CD14-positive monocyte (primary cell): ENCODE measurements at regions not wholly inside any gene's neighbourhood (a gene's known extent, or its start where the extent isn't known, plus 50 kb on each side); places are given as distances from the start of the nearest gene placed in this dataset.

Experiments used
- DNase-seq, 3 donors: peaks; one replicate each; pipeline ENCODE4 v3.0.0-alpha.2; 2011 to 2022
- H2AFZ ChIP-seq: 2 replicates; pipeline ENCODE4 v1.6.0; 2012; ENCODE audit warnings: mild to moderate bottlenecking, low read depth, low read length, inconsistent platforms; ENCODE audit not compliant: insufficient read depth, poor library complexity, severe bottlenecking
- H3K27ac ChIP-seq, 2 donors: 1 replicate in 1 of 2; 2 replicates in 1 of 2; pipeline ENCODE4 v1.5.1; 2012 to 2013; ENCODE audit warnings: low read length in 2 of 2, control low read depth in 1 of 2, inconsistent platforms in 1 of 2, low read depth in 1 of 2, mild to moderate bottlenecking in 1 of 2
- H3K27me3 ChIP-seq, 2 donors: one replicate each; pipeline versions ENCODE4 v1.6.0 to v1.6.1; 2011 to 2013; ENCODE audit warnings: low read length in 2 of 2; ENCODE audit not compliant: control insufficient read depth in 2 of 2, insufficient read depth in 2 of 2
- H3K36me3 ChIP-seq, 2 donors: replicated peaks in 1 of 2; 1 replicate in 1 of 2; 2 replicates in 1 of 2; pipeline versions ENCODE4 v1.5.1 to v1.6.1; 2012 to 2013; ENCODE audit warnings: low read length in 2 of 2, control low read depth in 1 of 2, inconsistent platforms in 1 of 2, mild to moderate bottlenecking in 1 of 2; ENCODE audit not compliant: insufficient read depth in 2 of 2, control insufficient read depth in 1 of 2
- H3K4me1 ChIP-seq, 2 donors: 1 replicate in 1 of 2; 2 replicates in 1 of 2; pipeline versions ENCODE4 v1.5.1 to v1.6.1; 2012 to 2013; ENCODE audit warnings: low read length in 2 of 2, control low read depth in 1 of 2, inconsistent platforms in 1 of 2, mild to moderate bottlenecking in 1 of 2, moderate library complexity in 1 of 2; ENCODE audit not compliant: insufficient read depth in 2 of 2, control insufficient read depth in 1 of 2
- H3K4me2 ChIP-seq: replicated peaks from 2 replicates; pipeline ENCODE3; 2012; ENCODE audit warnings: low read length, moderate library complexity, mild to moderate bottlenecking; ENCODE audit not compliant: poor library complexity, severe bottlenecking; ENCODE audit errors: extremely low read depth
- H3K4me3 ChIP-seq, 3 experiments: fragments of 200-600 bp in 1 of 3; sonication (generic) in 1 of 3; replicated peaks in 1 of 3; 1 replicate in 2 of 3; 2 replicates in 1 of 3; pipeline ENCODE4 v1.5.1; 2011 to 2013; ENCODE audit warnings: low read length in 3 of 3, mild to moderate bottlenecking in 3 of 3, control low read depth in 2 of 3, low read depth in 2 of 3, inconsistent platforms in 1 of 3, moderate library complexity in 1 of 3
- H3K79me2 ChIP-seq: 2 replicates; pipeline ENCODE4 v1.6.0; 2012; ENCODE audit warnings: mild to moderate bottlenecking, control low read depth, inconsistent platforms, low read length, moderate library complexity; ENCODE audit not compliant: insufficient read depth
- H3K9ac ChIP-seq: 2 replicates; pipeline ENCODE4 v1.6.0; 2017; ENCODE audit warnings: low read length, mild to moderate bottlenecking; ENCODE audit not compliant: insufficient read depth, poor library complexity, severe bottlenecking
- H3K9me3 ChIP-seq, 2 donors: replicated peaks in 1 of 2; 1 replicate in 1 of 2; 2 replicates in 1 of 2; pipeline versions ENCODE4 v1.5.1 to v1.6.1; 2012 to 2013; ENCODE audit warnings: low read length in 2 of 2, control low read depth in 1 of 2; ENCODE audit not compliant: control insufficient read depth in 1 of 2, insufficient read depth in 1 of 2
- H4K20me1 ChIP-seq: 2 replicates; pipeline ENCODE4 v1.6.0; 2012; ENCODE audit warnings: mild to moderate bottlenecking, low read length, control low read depth, moderate library complexity; ENCODE audit not compliant: insufficient read depth
- H3K27ac Mint-ChIP-seq, 7 donors: one replicate each; pipeline ENCODE4 v1.8.0; 2020; ENCODE audit warnings: mild to moderate bottlenecking in 7 of 7, mixed read lengths in 7 of 7, moderate library complexity in 6 of 7, inconsistent platforms in 2 of 7
- H3K27me3 Mint-ChIP-seq, 3 donors: one replicate each; pipeline ENCODE4 v1.8.0; 2021 to 2022; ENCODE audit warnings: low read depth in 3 of 3, mild to moderate bottlenecking in 3 of 3, mixed read lengths in 3 of 3, moderate library complexity in 3 of 3, inconsistent platforms in 1 of 3
- H3K36me3 Mint-ChIP-seq, 2 donors: one replicate each; pipeline ENCODE4 v1.8.0; 2020; ENCODE audit warnings: mixed read lengths in 2 of 2, inconsistent platforms in 1 of 2, mild to moderate bottlenecking in 1 of 2
- H3K4me1 Mint-ChIP-seq: one replicate; pipeline ENCODE4 v1.8.0; 2020; ENCODE audit warnings: mild to moderate bottlenecking, mixed read lengths
- H3K4me3 Mint-ChIP-seq, 2 donors: one replicate each; pipeline ENCODE4 v1.8.0; 2020; ENCODE audit warnings: mild to moderate bottlenecking in 2 of 2, mixed read lengths in 2 of 2, moderate library complexity in 1 of 2
- H3K9me3 Mint-ChIP-seq, 7 donors: one replicate each; pipeline ENCODE4 v1.8.0; 2020 to 2022; ENCODE audit warnings: mixed read lengths in 7 of 7, mild to moderate bottlenecking in 6 of 7, moderate library complexity in 6 of 7, inconsistent platforms in 2 of 7
- CTCF ChIP-seq: fragments of 200-600 bp; IDR thresholded peaks from one replicate; pipeline ENCODE4 v1.8.0; 2022; ENCODE audit warnings: antibody characterized with exemption, mild to moderate bottlenecking
- WGBS: methylation state at CpG from one replicate; pipeline ENCODE4 v1.1.5; 2013; ENCODE audit warnings: missing lambda C conversion rate; ENCODE audit not compliant: insufficient coverage; 5-methylcytosine and 5-hydroxymethylcytosine counted together
- intact Hi-C, 2 donors: fragments of 100-400 bp; cut with micrococcal nuclease; formaldehyde crosslinking; loops; one replicate each; pipeline versions ENCODE4 v1.15.0 to v1.15.1; 2023

GRCh38 chr5:89712134-89712700 is 697.3 kb downstream of the CETN3 start:
- H3K27me3 ChIP-seq: no peaks in the 10 kb centered on the region
- no peak overlapping the region for H3K4me2 ChIP-seq
- H3K4me1 Mint-ChIP-seq: peaks cover 3% of the 10 kb centered on the region
- H3K36me3 ChIP-seq: no peaks in the 10 kb centered on the region
- H3K79me2 ChIP-seq: no peaks in the 10 kb centered on the region
- H3K4me3 ChIP-seq: no peak overlapping the region
- H3K9me3 ChIP-seq: no peaks in the 10 kb centered on the region
- H3K9ac ChIP-seq: no peak overlapping the region
- H3K36me3 Mint-ChIP-seq: no peaks in the 10 kb centered on the region
- TF ChIP-seq CTCF: no peak
- H3K4me3 Mint-ChIP-seq: no peak overlapping the region
- no peaks in the 10 kb centered on the region for H4K20me1 ChIP-seq
- intact Hi-C loops: no loop called here
- no peak for DNase-seq
- H3K27ac ChIP-seq: no peak overlapping the region
- no peak overlapping the region for H2AFZ ChIP-seq
- no peaks in the 10 kb centered on the region for H3K4me1 ChIP-seq
- peaks cover 0 to 2% (median 0%) of the 10 kb centered on the region in 3 donors for H3K27me3 Mint-ChIP-seq
- peaks cover 0 to 5% (median 0%) of the 10 kb centered on the region in 7 donors for H3K9me3 Mint-ChIP-seq
- no peak overlapping the region for H3K27ac Mint-ChIP-seq
- no CpG with 5 or more reads among the region's 3 CpGs for WGBS

GRCh38 chr5:89711526-89711925 is 698.0 kb downstream of the CETN3 start:
- H3K9me3 ChIP-seq: no peaks in the 10 kb centered on the region
- H3K36me3 ChIP-seq: no peaks in the 10 kb centered on the region
- no peak overlapping the region for H3K4me3 Mint-ChIP-seq
- H3K4me1 Mint-ChIP-seq: peaks cover 3% of the 10 kb centered on the region
- no peaks in the 10 kb centered on the region for H3K27me3 ChIP-seq
- H4K20me1 ChIP-seq: no peaks in the 10 kb centered on the region
- no CpG with 5 or more reads among the region's 1 CpG for WGBS
- H3K9ac ChIP-seq: no peak overlapping the region
- no peak overlapping the region for H3K27ac ChIP-seq
- TF ChIP-seq CTCF: no peak
- H3K4me3 ChIP-seq: no peak overlapping the region
- H3K4me1 ChIP-seq: no peaks in the 10 kb centered on the region
- no peaks in the 10 kb centered on the region for H3K79me2 ChIP-seq
- intact Hi-C loops: no loop called here
- H3K9me3 Mint-ChIP-seq: peaks cover 0 to 5% (median 0%) of the 10 kb centered on the region in 7 donors
- peaks cover 0 to 2% (median 0%) of the 10 kb centered on the region in 3 donors for H3K27me3 Mint-ChIP-seq
- H3K36me3 Mint-ChIP-seq: no peaks in the 10 kb centered on the region
- H2AFZ ChIP-seq: no peak overlapping the region
- H3K4me2 ChIP-seq: no peak overlapping the region
- no peak for DNase-seq
- no peak overlapping the region for H3K27ac Mint-ChIP-seq
